ENCODE measurements at regions not wholly inside any gene's neighbourhood (a gene's known extent, or its start where the extent isn't known, plus 50 kb on each side); places are given as distances from the start of the nearest gene placed in this dataset.

DNA sequence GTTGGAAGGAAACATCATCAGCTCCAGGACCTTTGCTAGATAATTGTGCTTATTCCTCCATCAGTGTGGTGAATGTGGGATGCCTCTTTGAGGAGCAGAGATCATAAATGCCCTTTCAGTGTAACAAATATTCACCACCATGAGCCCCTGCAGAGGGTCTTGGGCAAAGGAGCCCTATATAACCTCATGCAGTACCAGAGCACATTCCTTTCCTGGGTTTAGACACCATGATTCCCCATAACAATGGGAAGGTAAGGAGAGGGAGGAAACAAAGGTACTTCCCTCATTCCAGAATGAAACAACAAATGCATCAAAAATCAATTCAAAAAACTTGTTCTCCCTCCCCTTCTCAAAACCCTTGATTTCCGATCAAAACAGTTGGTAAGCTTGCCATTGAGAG is 103.4 kb upstream of the PROX1 start:
- no peak for DNase-seq (ENCODE audit: extremely low read depth, low read depth)
- TF ChIP-seq, protein P1, sequence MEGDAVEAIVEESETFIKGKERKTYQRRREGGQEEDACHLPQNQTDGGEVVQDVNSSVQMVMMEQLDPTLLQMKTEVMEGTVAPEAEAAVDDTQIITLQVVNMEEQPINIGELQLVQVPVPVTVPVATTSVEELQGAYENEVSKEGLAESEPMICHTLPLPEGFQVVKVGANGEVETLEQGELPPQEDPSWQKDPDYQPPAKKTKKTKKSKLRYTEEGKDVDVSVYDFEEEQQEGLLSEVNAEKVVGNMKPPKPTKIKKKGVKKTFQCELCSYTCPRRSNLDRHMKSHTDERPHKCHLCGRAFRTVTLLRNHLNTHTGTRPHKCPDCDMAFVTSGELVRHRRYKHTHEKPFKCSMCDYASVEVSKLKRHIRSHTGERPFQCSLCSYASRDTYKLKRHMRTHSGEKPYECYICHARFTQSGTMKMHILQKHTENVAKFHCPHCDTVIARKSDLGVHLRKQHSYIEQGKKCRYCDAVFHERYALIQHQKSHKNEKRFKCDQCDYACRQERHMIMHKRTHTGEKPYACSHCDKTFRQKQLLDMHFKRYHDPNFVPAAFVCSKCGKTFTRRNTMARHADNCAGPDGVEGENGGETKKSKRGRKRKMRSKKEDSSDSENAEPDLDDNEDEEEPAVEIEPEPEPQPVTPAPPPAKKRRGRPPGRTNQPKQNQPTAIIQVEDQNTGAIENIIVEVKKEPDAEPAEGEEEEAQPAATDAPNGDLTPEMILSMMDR (IDR thresholded peaks at IDR 0.05; ENCODE audit: low read depth, low read length, missing control alignments), result no peak
- no peak overlapping the region for H3K4me3 ChIP-seq (replicated peaks; ENCODE audit: low read depth, low read length)

DNA sequence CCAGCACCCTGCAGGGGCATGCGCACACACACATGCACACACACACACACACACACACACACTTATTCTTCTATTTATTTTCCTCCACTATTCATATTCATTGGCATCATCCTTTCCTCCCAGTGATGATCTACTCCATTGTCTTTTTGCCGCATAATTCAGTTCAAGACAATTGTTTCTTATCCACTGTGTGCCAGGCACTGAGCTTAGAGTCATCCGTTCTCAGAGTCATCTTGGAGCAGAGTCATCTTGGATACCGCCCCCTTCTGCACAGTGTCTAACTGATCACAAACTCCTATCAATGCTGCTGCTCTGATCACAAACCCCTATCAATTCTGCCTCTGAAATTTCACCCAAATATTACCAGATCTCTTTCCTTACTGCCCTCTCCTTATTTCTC is 102.8 kb upstream of the PROX1 start:
- no peak for DNase-seq (ENCODE audit: extremely low read depth, low read depth)
- TF ChIP-seq, protein P1 (IDR thresholded peaks at IDR 0.05; ENCODE audit: low read depth, low read length, missing control alignments), result no peak
- H3K4me3 ChIP-seq (replicated peaks; ENCODE audit: low read depth, low read length), result no peak overlapping the region

DNA sequence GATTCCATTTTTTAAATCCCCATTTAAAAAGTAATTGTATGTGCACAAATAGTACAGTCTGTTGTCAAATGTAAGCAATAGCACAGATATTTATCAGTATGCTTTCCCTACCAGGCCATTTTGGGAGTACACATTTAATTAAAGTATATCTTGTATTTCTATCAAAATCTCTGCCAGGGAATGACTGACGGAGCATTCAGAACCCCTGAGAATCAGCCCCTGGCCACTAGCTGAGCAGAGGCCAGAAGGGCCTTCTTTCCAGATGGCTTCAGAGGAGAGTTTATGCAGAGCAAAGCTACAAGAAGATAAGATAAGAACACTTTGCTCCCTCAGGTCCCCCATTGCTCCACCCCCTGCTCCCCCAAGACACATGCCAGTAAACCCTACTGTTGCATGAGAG is 99.9 kb upstream of the PROX1 start:
- no peak for DNase-seq (ENCODE audit: extremely low read depth, low read depth)
- H3K4me3 ChIP-seq (replicated peaks; ENCODE audit: low read depth, low read length), result no peak overlapping the region
- TF ChIP-seq, protein P1 (IDR thresholded peaks at IDR 0.05; ENCODE audit: low read depth, low read length, missing control alignments), result no peak

DNA sequence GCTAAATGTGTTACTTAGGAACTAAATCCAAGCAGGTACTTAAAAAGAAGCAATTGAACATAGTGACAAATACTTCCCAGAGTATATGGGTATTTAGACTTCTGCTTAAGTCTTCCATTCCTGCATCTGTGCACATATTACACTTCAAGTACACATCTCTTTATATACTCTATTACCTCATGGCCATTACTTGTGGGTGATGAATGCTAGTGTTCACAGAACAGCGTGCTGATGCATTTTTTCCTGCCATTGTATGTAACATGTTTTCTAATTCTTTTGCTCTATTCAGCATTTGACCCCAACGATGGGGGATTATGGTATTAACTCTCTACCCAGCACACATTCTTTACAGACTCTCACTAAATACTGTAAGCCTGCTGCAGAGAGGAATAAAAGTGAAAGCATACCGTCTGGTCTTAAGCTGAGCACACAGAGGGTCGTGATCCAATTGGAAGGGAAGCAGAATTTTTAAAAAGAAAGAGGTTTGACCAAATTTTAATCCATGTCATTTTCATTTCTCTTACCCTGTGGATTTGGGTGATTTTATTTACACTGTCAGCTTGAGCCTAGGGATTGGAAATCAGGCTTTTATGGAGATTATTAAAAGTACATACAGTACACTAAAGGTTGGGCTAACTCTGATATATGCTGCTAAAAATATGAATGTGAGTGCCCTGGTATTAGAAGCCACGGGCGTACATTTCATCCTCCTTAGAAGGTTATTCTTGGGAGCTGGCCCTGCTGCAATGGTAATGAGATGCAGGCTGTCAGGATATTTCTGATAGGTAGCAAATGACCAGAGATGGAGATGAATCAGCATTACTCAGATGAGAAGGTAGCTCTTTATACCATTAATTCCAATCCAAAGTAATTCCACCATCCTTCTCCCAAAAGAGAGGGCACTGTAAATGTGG is 95.5 kb upstream of the PROX1 start:
- TF ChIP-seq, protein P1 (IDR thresholded peaks at IDR 0.05; ENCODE audit: low read depth, low read length, missing control alignments), result no peak
- H3K4me3 ChIP-seq (replicated peaks; ENCODE audit: low read depth, low read length), result no peak overlapping the region
- DNase-seq (ENCODE audit: extremely low read depth, low read depth), result no peak

DNA sequence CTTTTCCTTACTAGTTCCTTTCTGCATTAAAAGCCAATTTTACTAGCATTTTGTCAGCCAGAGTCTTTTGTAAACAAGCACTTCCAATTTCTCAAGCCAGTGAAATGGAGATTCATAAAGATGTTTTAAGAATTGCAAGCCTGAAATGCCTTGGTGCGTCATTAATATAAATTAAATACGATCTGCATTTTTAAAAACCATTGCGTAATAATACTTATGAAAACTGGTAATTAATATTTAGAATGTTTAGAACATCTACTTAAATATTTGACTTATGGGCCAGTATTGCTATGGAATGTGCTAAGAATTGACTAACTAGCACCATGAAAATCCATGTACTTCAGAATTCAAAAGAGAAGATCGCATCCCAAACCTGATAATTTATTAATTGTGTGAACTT is 89.1 kb upstream of the PROX1 start:
- TF ChIP-seq, protein P1 (IDR thresholded peaks at IDR 0.05; ENCODE audit: low read depth, low read length, missing control alignments), result no peak
- no peak overlapping the region for H3K4me3 ChIP-seq (replicated peaks; ENCODE audit: low read depth, low read length)
- DNase-seq (ENCODE audit: extremely low read depth, low read depth), result no peak

DNA sequence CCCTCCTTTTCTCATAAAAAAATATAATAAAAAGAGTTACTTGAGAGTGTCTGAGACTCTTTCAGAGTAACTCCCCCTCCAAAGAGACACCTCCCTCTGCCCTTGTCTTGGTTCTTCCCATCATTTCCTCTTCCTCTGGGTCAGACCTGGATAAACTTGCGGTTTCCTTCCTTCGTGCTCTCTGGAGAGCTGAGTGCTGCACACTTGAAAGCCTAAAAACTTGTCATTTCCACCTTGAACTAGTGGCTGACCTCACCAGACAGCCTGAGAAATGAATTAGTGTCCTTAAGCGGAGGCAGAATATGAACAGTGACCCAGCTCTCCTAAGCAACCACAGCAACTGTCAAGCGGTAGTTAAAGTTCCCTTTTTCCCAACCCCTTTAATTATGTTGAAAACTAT is 88.4 kb upstream of the PROX1 start:
- TF ChIP-seq, protein P1 (IDR thresholded peaks at IDR 0.05; ENCODE audit: low read depth, low read length, missing control alignments), result no peak

More for the DNA sequence above, 88.4 kb upstream of the PROX1 start:
- DNase-seq (ENCODE audit: extremely low read depth, low read depth), result no peak
- H3K4me3 ChIP-seq (replicated peaks; ENCODE audit: low read depth, low read length), result no peak overlapping the region
